ENCODE measurements at regions not wholly inside any gene's neighbourhood (a gene's known extent, or its start where the extent isn't known, plus 50 kb on each side); places are given as distances from the start of the nearest gene placed in this dataset.

DNA sequence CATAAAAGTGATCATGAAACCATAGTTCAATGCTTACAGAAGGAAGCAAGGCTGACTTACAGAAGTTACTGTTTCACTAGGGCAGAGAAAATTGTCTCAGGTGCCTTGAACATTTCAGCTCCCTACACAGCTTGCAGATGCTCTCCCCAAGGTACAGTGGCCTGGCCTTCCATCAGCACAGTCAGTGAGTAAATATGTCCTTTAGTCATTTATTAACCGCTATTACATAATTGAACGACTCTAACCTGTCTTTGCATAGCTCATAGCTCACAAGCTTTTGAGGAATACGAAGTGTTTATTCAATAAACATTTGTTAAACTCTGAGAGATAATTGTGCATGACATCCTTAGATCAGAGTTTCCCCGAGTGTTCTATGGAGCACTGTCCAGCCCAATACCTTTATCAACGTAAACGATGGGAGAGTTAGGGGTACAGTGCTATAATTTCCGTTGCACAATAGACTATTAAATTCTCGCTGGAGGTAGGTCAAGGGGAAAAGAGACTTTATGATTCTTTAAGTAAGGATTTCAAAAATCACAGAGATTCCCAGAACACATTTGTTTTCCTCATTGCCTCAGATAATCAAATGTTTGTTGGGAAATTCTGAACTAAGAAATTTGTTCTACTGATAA, 677.8 kb downstream of the TSN start:
- WGBS, 2 experiments (ENCODE audit: extremely low coverage in 1 of 2, insufficient coverage in 1 of 2, insufficient read length in 1 of 2, insufficient replicate concordance in 2 of 2, low coverage in 1 of 2, low lambda C conversion rate in 2 of 2, missing lambda C conversion rate in 1 of 2), result 81% methylated on average over 8 of the region's 8 CpGs; no CpG with 5 or more reads in 1 of the 2 experiments
- POLR2A ChIA-PET (ENCODE audit: partially characterized antibody), result no interaction called here
- TF ChIP-seq EP300 (IDR thresholded peaks at IDR 0.05; ENCODE audit: borderline replicate concordance in 1 of 2, low read depth in 2 of 2, low read length in 2 of 2) (no peak), BRCA1 (IDR thresholded peaks at IDR 0.05; ENCODE audit: low read depth, low read length) (no peak), SP4 (IDR thresholded peaks at IDR 0.05; ENCODE audit: low read length) (no peak), POLR2A (IDR thresholded peaks at IDR 0.05; ENCODE audit: control extremely low read depth in 1 of 2, low read depth in 2 of 2, low read length in 2 of 2) (no peak), ZNF274 (IDR thresholded peaks at IDR 0.05; ENCODE audit: borderline replicate concordance, extremely low read depth, low read length) (no peak), FOSL1 (IDR thresholded peaks at IDR 0.05; ENCODE audit: insufficient read depth, low read depth, low read length) (no peak), CTBP2 (IDR thresholded peaks at IDR 0.05; ENCODE audit: borderline replicate concordance, insufficient read depth, insufficient read length, low read length) (no peak), GTF2F1 (IDR thresholded peaks at IDR 0.05; ENCODE audit: borderline replicate concordance, low read depth, low read length) (no peak), YY1 (IDR thresholded peaks at IDR 0.05; ENCODE audit: low read depth, low read length) (no peak), EZH2 (IDR thresholded peaks at IDR 0.05; ENCODE audit: low read depth, low read length, severe bottlenecking) (no peak), RNF2 (IDR thresholded peaks at IDR 0.05; ENCODE audit: borderline replicate concordance, low read depth, low read length, missing control alignments, poor library complexity, severe bottlenecking) (no peak), HDAC6 (IDR thresholded peaks at IDR 0.05; ENCODE audit: low read depth, low read length) (no peak), RBBP5 (IDR thresholded peaks at IDR 0.05; ENCODE audit: borderline replicate concordance, low read depth, low read length) (no peak), TBP (IDR thresholded peaks at IDR 0.05; ENCODE audit: low read depth, low read length) (no peak)

More for the DNA sequence above, 677.8 kb downstream of the TSN start:
- H2AFZ ChIP-seq (ENCODE audit: low read length), result no peak overlapping the region
- no peaks in the 10 kb centered on the region for H3K27me3 ChIP-seq (replicated peaks in 1 of 4; ENCODE audit: control insufficient read depth in 3 of 4, extremely low read depth in 1 of 4, insufficient read depth in 3 of 4, low read length in 3 of 4)
- H3K79me2 ChIP-seq (ENCODE audit: control insufficient read depth in 1 of 2, insufficient read depth in 2 of 2, low read length in 2 of 2), result no peaks in the 10 kb centered on the region
- no peaks in the 10 kb centered on the region for H3K4me1 ChIP-seq (replicated peaks in 1 of 4; ENCODE audit: control insufficient read depth in 3 of 4, insufficient read depth in 4 of 4, low read length in 3 of 4)
- H3K9me3 ChIP-seq (ENCODE audit: insufficient read depth in 2 of 2, low read depth in 1 of 2, low read length in 1 of 2), result peaks cover 0 to 4% of the 10 kb centered on the region in 2 experiments; a peak in 1 of 4 replicates
- no peak overlapping the region for H3K18ac ChIP-seq (ENCODE audit: extremely low read depth, low read length)
- no peak overlapping the region for H3K9ac ChIP-seq (replicated peaks in 1 of 4; ENCODE audit: extremely low read depth in 1 of 4, low read depth in 3 of 4, low read length in 3 of 4)
- no peak overlapping the region for H3K4ac ChIP-seq (replicated peaks; ENCODE audit: insufficient read length, low read depth, low read length)
- H3K56ac ChIP-seq (replicated peaks; ENCODE audit: insufficient read length, low read depth, low read length), result no peak overlapping the region
- no peak overlapping the region for H4K8ac ChIP-seq (ENCODE audit: extremely low read depth, insufficient read depth, low read length)
- no peaks in the 10 kb centered on the region for H3K23me2 ChIP-seq (ENCODE audit: low read depth, low read length)
- no peak overlapping the region for H3K4me2 ChIP-seq (ENCODE audit: insufficient read depth in 1 of 2, low read depth in 2 of 2, low read length in 2 of 2)
- no peak overlapping the region for H2AK5ac ChIP-seq (ENCODE audit: low read depth, low read length)
- H3K14ac ChIP-seq (ENCODE audit: insufficient read length), result no peak overlapping the region
- H2BK20ac ChIP-seq (ENCODE audit: low read length), result no peak overlapping the region
- CTCF ChIA-PET (ENCODE audit: partially characterized antibody), result interaction anchor here (0.6 to 1.7 kb wide), 2 partner anchors 17 to 19 kb away, joined by 4 to 5 read pairs; no protein-coding TSS in a partner anchor
- H3K27ac ChIP-seq (ENCODE audit: low read depth, low read length), result no peak overlapping the region
- no peak overlapping the region for H2BK5ac ChIP-seq (ENCODE audit: low read depth, low read length)
- H2BK15ac ChIP-seq (ENCODE audit: low read length), result no peak overlapping the region
- DNase-seq (ENCODE audit: low read depth in 1 of 2, low spot score in 2 of 2) (no peak), FAIRE-seq (no peak)
- no peak overlapping the region for H4K91ac ChIP-seq (replicated peaks; ENCODE audit: insufficient read length, low read length)
- no peak overlapping the region for H2BK120ac ChIP-seq (replicated peaks; ENCODE audit: low read depth, low read length)
- H3K23ac ChIP-seq (ENCODE audit: insufficient read length), result no peak overlapping the region
- H2BK12ac ChIP-seq (ENCODE audit: low read depth, low read length), result no peak overlapping the region
- no peaks in the 10 kb centered on the region for H3K36me3 ChIP-seq (ENCODE audit: control insufficient read depth in 2 of 4, insufficient read depth in 4 of 4, low read length in 3 of 4)
- no peak overlapping the region for H3K4me3 ChIP-seq (ENCODE audit: extremely low read depth in 1 of 4, insufficient read depth in 2 of 4, low read depth in 3 of 4, low read length in 4 of 4)
- no peaks in the 10 kb centered on the region for H4K20me1 ChIP-seq (replicated peaks in 1 of 2; ENCODE audit: control insufficient read depth in 1 of 2, insufficient read depth in 2 of 2, low read length in 2 of 2)
- no peak overlapping the region for H4K5ac ChIP-seq (ENCODE audit: insufficient read length, low read depth, low read length)
- H3K79me1 ChIP-seq (ENCODE audit: low read depth, low read length), result no peaks in the 10 kb centered on the region
